GM12874 (cell line): ENCODE measurements at regions not wholly inside any gene's neighbourhood (a gene's known extent, or its start where the extent isn't known, plus 50 kb on each side); places are given as distances from the start of the nearest gene placed in this dataset.

Source experiments
- TF ChIP-seq, protein P1 (sequence below): IDR thresholded peaks from 2 replicates; pipeline ENCODE4 v1.5.1; 2011; ENCODE audit warnings: low read depth, mild to moderate bottlenecking, control low read depth, low read length, moderate library complexity; ENCODE audit not compliant: insufficient read depth

DNA sequence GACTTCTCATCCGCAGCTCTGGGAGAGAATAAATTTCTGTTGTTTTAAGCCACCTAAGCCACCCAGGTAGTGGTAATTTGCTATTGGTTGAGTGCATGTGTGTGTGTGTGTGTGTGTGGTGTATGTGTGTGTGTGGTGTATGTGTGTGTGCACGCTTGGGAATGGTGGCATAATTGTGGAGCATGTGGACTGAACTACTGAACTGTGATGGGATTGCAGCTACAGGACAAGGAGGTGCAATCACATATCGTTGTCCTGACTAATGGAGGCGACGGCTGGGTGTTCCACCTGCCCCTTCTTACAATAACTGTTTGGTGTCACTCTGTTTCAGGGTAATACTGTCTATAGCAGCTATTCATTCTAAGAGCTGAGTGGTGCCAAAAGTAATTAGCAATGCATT lies 448.7 kb upstream of the PFKP start:
- TF ChIP-seq, protein P1, sequence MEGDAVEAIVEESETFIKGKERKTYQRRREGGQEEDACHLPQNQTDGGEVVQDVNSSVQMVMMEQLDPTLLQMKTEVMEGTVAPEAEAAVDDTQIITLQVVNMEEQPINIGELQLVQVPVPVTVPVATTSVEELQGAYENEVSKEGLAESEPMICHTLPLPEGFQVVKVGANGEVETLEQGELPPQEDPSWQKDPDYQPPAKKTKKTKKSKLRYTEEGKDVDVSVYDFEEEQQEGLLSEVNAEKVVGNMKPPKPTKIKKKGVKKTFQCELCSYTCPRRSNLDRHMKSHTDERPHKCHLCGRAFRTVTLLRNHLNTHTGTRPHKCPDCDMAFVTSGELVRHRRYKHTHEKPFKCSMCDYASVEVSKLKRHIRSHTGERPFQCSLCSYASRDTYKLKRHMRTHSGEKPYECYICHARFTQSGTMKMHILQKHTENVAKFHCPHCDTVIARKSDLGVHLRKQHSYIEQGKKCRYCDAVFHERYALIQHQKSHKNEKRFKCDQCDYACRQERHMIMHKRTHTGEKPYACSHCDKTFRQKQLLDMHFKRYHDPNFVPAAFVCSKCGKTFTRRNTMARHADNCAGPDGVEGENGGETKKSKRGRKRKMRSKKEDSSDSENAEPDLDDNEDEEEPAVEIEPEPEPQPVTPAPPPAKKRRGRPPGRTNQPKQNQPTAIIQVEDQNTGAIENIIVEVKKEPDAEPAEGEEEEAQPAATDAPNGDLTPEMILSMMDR: no peak

DNA sequence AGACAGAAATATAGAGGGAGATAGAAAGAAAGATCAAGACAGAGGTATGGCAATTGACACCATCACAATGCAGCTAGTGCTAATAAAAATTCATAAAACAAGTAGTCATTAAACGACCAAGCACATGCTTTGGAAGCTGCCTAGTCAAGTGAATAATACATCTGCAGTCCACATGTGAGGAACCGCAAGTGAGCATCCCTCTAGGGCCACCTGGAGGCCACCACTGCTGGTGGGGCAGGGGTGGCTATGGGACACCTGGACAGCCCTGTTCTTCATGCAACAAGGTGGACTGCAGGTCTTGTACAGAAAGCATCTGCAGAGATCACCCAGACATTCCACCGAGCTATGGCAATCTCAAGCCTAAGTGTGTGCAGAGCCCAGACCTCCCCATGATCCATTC lies 451.1 kb upstream of the PFKP start:
- TF ChIP-seq, protein P1: no peak

DNA sequence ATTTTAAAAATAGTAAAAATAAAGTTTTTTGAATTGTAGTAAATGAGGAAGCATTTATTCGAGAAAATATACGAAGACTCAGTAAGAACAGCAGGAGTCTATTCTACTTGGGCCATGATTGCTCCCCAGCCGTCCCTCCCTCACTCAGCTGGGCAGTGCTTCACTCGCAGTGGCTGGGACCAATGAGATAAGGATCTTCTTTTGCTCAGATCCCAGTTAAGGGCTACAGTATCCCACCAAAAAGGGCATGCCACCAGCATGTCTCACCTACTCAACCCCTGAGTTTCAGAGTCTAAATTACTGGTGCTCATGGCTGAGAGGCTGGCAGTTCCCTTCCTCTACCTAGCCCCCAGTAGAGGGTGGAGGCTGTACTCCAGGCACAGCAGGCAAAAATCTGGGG lies 455.7 kb upstream of the PFKP start:
- TF ChIP-seq, protein P1: no peak

DNA sequence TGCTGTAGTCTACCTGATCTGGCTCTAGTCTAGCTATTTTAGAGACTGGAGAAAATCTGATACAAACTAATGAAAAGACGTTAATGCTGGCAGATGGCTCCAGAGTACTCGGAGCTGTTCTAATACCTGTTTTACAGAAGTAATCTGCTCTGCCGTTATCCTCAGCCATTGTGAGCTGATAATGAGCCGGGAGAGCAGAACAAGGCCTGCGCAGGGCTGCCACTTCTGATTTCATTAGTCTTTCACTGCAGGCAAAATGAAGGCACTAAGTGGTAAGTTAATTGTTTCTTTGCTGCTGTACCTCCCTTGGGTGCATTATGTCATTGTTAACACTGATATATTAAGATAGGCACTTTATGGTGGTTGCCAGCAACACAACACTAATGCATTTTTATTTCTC lies 456.4 kb upstream of the PFKP start:
- TF ChIP-seq, protein P1: no peak

DNA sequence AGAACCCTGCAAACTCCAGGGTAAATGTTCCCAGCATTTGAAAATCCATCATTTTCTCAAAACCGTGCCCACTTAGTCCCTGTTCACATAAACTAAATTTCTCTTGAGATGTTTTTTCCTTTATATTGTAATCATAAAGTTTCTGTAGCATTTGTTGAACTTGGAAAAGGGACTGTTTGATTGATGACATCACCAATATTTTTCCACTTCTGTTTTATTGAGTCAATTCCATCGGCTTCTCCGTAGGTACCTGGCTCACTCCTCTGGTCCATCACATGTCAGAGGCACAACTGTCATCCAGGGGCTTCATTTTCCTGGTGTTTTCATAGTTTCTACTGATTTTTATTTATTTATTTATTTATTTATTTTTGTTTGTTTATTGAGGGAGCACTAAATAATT lies 462.5 kb upstream of the PFKP start:
- TF ChIP-seq, protein P1: no peak

DNA sequence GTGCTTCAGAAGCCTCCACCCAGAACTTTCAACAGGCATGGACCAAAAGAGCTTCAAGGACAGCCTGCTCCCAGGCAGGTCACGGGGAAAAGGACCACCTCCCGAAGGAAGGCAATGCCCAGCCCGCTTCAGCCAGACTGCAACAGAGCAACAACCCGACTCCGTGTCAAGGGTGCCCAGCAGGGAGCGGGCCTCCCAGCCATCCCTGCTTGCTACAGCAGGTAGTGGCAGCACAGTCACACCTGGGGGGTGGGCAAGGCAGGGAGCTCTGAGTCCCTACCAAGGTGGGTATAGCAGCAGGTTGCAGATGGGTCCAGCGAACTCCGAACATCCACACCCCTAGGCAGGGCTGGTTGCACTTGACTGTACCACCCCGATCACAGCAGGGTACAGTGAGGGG lies 467.8 kb upstream of the PFKP start:
- TF ChIP-seq, protein P1: no peak

DNA sequence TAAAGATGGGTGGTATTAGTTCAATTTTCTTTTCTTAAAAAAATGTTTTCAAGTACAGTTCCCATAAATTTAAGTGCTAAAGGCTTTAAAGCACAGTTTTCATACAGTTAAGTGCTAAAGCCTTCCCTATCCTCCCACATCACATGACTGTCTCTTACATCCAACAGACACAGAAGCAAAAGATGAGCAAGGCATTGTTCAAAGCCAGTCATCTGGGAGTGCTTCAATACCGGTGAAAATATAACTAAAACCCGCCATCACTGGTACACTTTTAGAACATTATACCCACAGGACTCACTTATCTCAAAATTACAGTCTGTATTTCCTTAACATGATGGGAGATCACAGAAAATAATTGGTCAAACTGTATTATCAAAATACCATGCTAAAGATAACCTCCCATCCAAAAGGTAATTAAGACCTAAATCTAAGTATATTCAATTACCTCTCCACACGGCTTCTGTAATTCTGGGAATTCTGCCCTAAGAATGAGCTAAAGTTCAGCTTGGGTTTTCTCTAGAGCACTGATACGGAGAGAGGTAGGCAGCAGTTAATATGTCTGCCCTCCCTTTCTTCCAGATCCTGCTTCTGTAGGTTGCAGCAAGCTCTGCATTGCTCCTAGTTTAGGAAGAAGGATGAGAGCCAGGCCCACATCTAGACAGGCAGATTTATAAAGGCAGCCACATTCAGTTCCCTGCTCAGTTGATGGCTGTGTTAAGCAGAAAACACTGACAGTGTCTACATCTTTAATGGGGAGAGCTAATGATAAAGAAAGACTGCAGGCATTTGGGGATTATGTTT lies 474.8 kb upstream of the PFKP start:
- TF ChIP-seq, protein P1: no peak
